ENCODE measurements at regions not wholly inside any gene's neighbourhood (a gene's known extent, or its start where the extent isn't known, plus 50 kb on each side); places are given as distances from the start of the nearest gene placed in this dataset.

DNA sequence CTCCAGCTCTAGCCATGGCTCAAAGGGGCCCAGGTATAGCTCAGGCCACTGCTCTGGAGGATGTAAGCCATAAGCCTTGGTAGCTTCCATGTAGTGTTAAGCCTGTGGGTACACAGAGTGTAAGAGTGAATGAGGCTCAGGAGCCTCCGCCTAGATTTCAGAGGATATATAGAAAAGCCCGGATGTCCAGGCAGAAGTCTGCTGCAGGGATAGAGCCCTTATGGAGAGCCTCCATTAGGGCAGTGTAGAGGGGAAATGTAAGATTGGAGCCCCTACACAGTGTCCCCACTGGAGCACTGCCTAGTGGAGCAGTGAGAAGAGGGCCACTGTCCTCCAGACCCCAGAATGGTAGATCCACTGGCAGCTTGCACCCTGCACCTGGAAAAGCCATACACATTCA is 240.8 kb upstream of the KLF14 start:
- DNase-seq (ENCODE audit: low spot score), result no peak
- no peak for TF ChIP-seq CTCF (IDR thresholded peaks at IDR 0.05; ENCODE audit: extremely low read depth, missing control alignments)

GRCh38 chr7:130975731-130976130 is 241.7 kb upstream of the KLF14 start:
- DNase-seq (ENCODE audit: low spot score), result no peak

GRCh38 chr7:130982160-130982638 is 248.2 kb upstream of the KLF14 start:
- TF ChIP-seq CTCF (IDR thresholded peaks at IDR 0.05; ENCODE audit: extremely low read depth, missing control alignments), result peak; percentile 49
- peak; percentile 48 for DNase-seq (ENCODE audit: low spot score)

More at GRCh38 chr7:130975731-130976130, 241.7 kb upstream of the KLF14 start:
- no peak for TF ChIP-seq CTCF (IDR thresholded peaks at IDR 0.05; ENCODE audit: extremely low read depth, missing control alignments)

GRCh38 chr7:130982651-130983050 is 248.6 kb upstream of the KLF14 start:
- no peak for DNase-seq (ENCODE audit: low spot score)
- TF ChIP-seq CTCF (IDR thresholded peaks at IDR 0.05; ENCODE audit: extremely low read depth, missing control alignments), result no peak

GRCh38 chr7:130985361-130985760 is 251.4 kb upstream of the KLF14 start:
- TF ChIP-seq CTCF (IDR thresholded peaks at IDR 0.05; ENCODE audit: extremely low read depth, missing control alignments), result no peak
- DNase-seq (ENCODE audit: low spot score), result no peak

DNA sequence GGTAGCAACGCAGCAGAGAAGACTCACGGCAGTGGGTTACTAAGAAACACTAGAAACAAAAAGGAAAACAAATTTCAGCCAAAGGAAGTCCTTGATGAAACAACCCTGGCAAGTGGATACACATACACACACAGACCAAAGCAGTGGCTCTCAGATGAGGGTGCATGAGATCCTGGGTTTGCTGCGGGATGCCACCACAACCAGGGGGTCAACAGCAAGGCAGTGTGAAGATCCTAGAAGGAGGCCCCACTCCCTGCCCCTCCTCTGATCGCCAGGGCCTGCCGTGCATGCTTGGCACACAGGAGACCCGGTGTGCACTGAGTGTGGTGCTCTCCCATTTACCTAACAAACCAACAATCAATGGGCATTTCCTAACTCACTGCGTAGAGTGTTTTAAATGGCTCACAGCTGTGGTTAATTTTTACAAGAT is 252.3 kb upstream of the KLF14 start:
- no peak for DNase-seq (ENCODE audit: low spot score)
- no peak for TF ChIP-seq CTCF (IDR thresholded peaks at IDR 0.05; ENCODE audit: extremely low read depth, missing control alignments)

DNA sequence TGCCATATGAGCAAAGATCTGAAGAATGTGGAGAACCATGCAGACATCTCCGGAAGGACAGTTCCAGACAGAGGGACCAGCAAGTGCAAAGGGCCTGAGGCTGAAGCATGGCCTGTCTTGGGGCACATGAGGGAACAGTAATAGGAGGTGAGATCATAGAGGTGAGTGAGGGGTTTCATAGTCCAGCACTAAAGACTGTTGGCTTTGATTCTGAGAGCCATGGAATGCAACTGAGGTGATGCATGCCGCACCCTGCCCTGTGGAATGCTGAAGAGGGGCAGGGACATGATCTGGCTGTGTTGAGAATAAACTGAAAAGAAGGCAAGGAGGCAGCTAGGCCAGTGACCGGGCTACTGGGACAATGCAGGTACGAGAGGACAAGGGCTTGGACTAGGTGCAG is 253.1 kb upstream of the KLF14 start:
- TF ChIP-seq CTCF (IDR thresholded peaks at IDR 0.05; ENCODE audit: extremely low read depth, missing control alignments), result no peak
- DNase-seq (ENCODE audit: low spot score), result no peak

Data from GM20000 (cell line).